ENCODE measurements at regions not wholly inside any gene's neighbourhood (a gene's known extent, or its start where the extent isn't known, plus 50 kb on each side); places are given as distances from the start of the nearest gene placed in this dataset.

GRCh38 chr20:6691516-6691915 lies 76.0 kb upstream of the BMP2 start:
- WGBS (ENCODE audit: insufficient coverage) = 90% methylated on average over 2 of the region's 4 CpGs
- intact Hi-C loops (cut with micrococcal nuclease) = no loop called here
- Mint-ChIP-seq H3K27me3 (ENCODE audit: low read depth in 3 of 3) (peaks cover 16 to 23% (median 17%) of the 10 kb centered on the region in 3 donors), H3K9me3 (peaks cover 0 to 4% (median 0%) of the 10 kb centered on the region in 7 donors), H3K27ac (no peak overlapping the region), H3K4me1 (peaks cover 6% of the 10 kb centered on the region), H3K4me3 (no peak overlapping the region), H3K36me3 (no peaks in the 10 kb centered on the region)
- Histone ChIP-seq H3K9ac (ENCODE audit: insufficient read depth, low read length, poor library complexity, severe bottlenecking) (no peak overlapping the region), H3K4me2 (replicated peaks; ENCODE audit: extremely low read depth, low read length, poor library complexity, severe bottlenecking) (no peak overlapping the region), H3K27me3 (ENCODE audit: control insufficient read depth in 2 of 2, insufficient read depth in 2 of 2, low read length in 2 of 2) (peaks cover 4 to 8% of the 10 kb centered on the region in 2 donors), H2AFZ (ENCODE audit: insufficient read depth, low read depth, low read length, poor library complexity, severe bottlenecking) (no peak overlapping the region), H3K79me2 (ENCODE audit: insufficient read depth, low read length) (no peaks in the 10 kb centered on the region), H3K9me3 (replicated peaks in 1 of 2; ENCODE audit: control insufficient read depth in 1 of 2, insufficient read depth in 1 of 2, low read length in 2 of 2) (no peaks in the 10 kb centered on the region), H3K4me1 (ENCODE audit: control insufficient read depth in 1 of 2, insufficient read depth in 2 of 2, low read length in 2 of 2) (no peaks in the 10 kb centered on the region), H3K4me3 (replicated peaks in 1 of 3; ENCODE audit: low read depth in 2 of 3, low read length in 3 of 3) (no peak overlapping the region), H3K27ac (ENCODE audit: low read depth in 1 of 2, low read length in 2 of 2) (no peak overlapping the region), H4K20me1 (ENCODE audit: insufficient read depth, low read length) (no peaks in the 10 kb centered on the region), H3K36me3 (replicated peaks in 1 of 2; ENCODE audit: control insufficient read depth in 1 of 2, insufficient read depth in 2 of 2, low read length in 2 of 2) (no peaks in the 10 kb centered on the region)
- no peak for TF ChIP-seq CTCF (IDR thresholded peaks at IDR 0.05)
- DNase-seq = no peak

GRCh38 chr20:6689339-6689973 lies 78.0 kb upstream of the BMP2 start:
- DNase-seq = no peak
- H3K4me1 Mint-ChIP-seq = peaks cover 7% of the 10 kb centered on the region
- no peak overlapping the region for H3K4me3 Mint-ChIP-seq
- peaks cover 4 to 8% of the 10 kb centered on the region in 2 donors for H3K27me3 ChIP-seq (ENCODE audit: control insufficient read depth in 2 of 2, insufficient read depth in 2 of 2, low read length in 2 of 2)
- H3K36me3 ChIP-seq (replicated peaks in 1 of 2; ENCODE audit: control insufficient read depth in 1 of 2, insufficient read depth in 2 of 2, low read length in 2 of 2) = no peaks in the 10 kb centered on the region
- H3K9ac ChIP-seq (ENCODE audit: insufficient read depth, low read length, poor library complexity, severe bottlenecking) = no peak overlapping the region
- no peaks in the 10 kb centered on the region for H3K9me3 ChIP-seq (replicated peaks in 1 of 2; ENCODE audit: control insufficient read depth in 1 of 2, insufficient read depth in 1 of 2, low read length in 2 of 2)
- no peaks in the 10 kb centered on the region for H3K36me3 Mint-ChIP-seq
- no peak overlapping the region for H3K27ac Mint-ChIP-seq
- H4K20me1 ChIP-seq (ENCODE audit: insufficient read depth, low read length) = no peaks in the 10 kb centered on the region
- H3K27ac ChIP-seq (ENCODE audit: low read depth in 1 of 2, low read length in 2 of 2) = no peak overlapping the region
- no peak overlapping the region for H2AFZ ChIP-seq (ENCODE audit: insufficient read depth, low read depth, low read length, poor library complexity, severe bottlenecking)
- no peaks in the 10 kb centered on the region for H3K79me2 ChIP-seq (ENCODE audit: insufficient read depth, low read length)
- H3K27me3 Mint-ChIP-seq (ENCODE audit: low read depth in 3 of 3) = peaks cover 14 to 24% (median 19%) of the 10 kb centered on the region in 3 donors
- no peaks in the 10 kb centered on the region for H3K4me1 ChIP-seq (ENCODE audit: control insufficient read depth in 1 of 2, insufficient read depth in 2 of 2, low read length in 2 of 2)
- H3K4me2 ChIP-seq (replicated peaks; ENCODE audit: extremely low read depth, low read length, poor library complexity, severe bottlenecking) = no peak overlapping the region
- intact Hi-C loops (cut with micrococcal nuclease) = no loop called here
- no CpG with 5 or more reads among the region's 7 CpGs for WGBS (ENCODE audit: insufficient coverage)
- H3K4me3 ChIP-seq (replicated peaks in 1 of 3; ENCODE audit: low read depth in 2 of 3, low read length in 3 of 3) = no peak overlapping the region
- no peak for TF ChIP-seq CTCF (IDR thresholded peaks at IDR 0.05)
- H3K9me3 Mint-ChIP-seq = peaks cover 0 to 1% (median 0%) of the 10 kb centered on the region in 7 donors

All from CD14-positive monocyte (primary cell).